GM23338 (cell line): ENCODE measurements at regions not wholly inside any gene's neighbourhood (a gene's known extent, or its start where the extent isn't known, plus 50 kb on each side); places are given as distances from the start of the nearest gene placed in this dataset.

Source experiments
- ATAC-seq: fragments of 200-7000 bp; cut with Tn5 transposase; 3 replicates; pipeline ENCODE4 v1.9.1; 2020
- DNase-seq: peaks from one replicate; pipeline ENCODE4 v3.0.0-alpha.2; 2015; ENCODE audit warnings: low spot score
- H2AFZ ChIP-seq: fragments of 200-600 bp; sonication (generic); 2 replicates; pipeline ENCODE4 v1.8.0; 2016; ENCODE audit warnings: antibody characterized with exemption, mild to moderate bottlenecking, moderate library complexity
- H3F3A ChIP-seq: fragments of 200-600 bp; sonication (generic); replicated peaks from 2 replicates; pipeline ENCODE4 v1.8.0; 2017; ENCODE audit warnings: antibody characterized with exemption, mixed run types, low read depth
- H3K27ac ChIP-seq: fragments of 200-600 bp; sonication (generic); 2 replicates; pipeline ENCODE4 v1.6.1; 2016; ENCODE audit warnings: low read depth
- H3K27me3 ChIP-seq: fragments of 200-600 bp; sonication (generic); 2 replicates; pipeline ENCODE4 v1.8.0; 2016; ENCODE audit warnings: mild to moderate bottlenecking, mixed run types, moderate library complexity; ENCODE audit not compliant: insufficient read depth
- H3K36me3 ChIP-seq: fragments of 200-600 bp; sonication (generic); 2 replicates; pipeline ENCODE4 v1.8.0; 2016; ENCODE audit warnings: mild to moderate bottlenecking; ENCODE audit not compliant: insufficient read depth
- H3K4me1 ChIP-seq: fragments of 200-600 bp; sonication (generic); 2 replicates; pipeline ENCODE4 v1.8.0; 2016; ENCODE audit warnings: mild to moderate bottlenecking, moderate library complexity; ENCODE audit not compliant: insufficient read depth
- H3K4me2 ChIP-seq: fragments of 200-600 bp; sonication (generic); 2 replicates; pipeline ENCODE4 v1.7.1; 2017; ENCODE audit warnings: mixed run types
- H3K4me3 ChIP-seq: fragments of 200-600 bp; sonication (generic); 2 replicates; pipeline ENCODE4 v1.6.1; 2016; ENCODE audit warnings: mixed run types
- H3K79me2 ChIP-seq: fragments of 200-600 bp; sonication (generic); replicated peaks from 2 replicates; pipeline ENCODE4 v1.8.0; 2017; ENCODE audit warnings: mild to moderate bottlenecking; ENCODE audit not compliant: insufficient read depth
- H3K9me2 ChIP-seq: fragments of 200-600 bp; sonication (generic); 2 replicates; pipeline ENCODE4 v1.8.0; 2017; ENCODE audit not compliant: insufficient read depth
- H4K20me1 ChIP-seq: fragments of 200-600 bp; sonication (generic); replicated peaks from 2 replicates; pipeline ENCODE4 v1.8.0; 2017; ENCODE audit warnings: mild to moderate bottlenecking; ENCODE audit not compliant: insufficient read depth
- H3K27ac Mint-ChIP-seq: 2 replicates; pipeline ENCODE4 v1.8.0; 2020; ENCODE audit warnings: inconsistent platforms, mild to moderate bottlenecking, moderate library complexity, mixed read lengths
- H3K27me3 Mint-ChIP-seq: 3 replicates; pipeline ENCODE4 v1.8.0; 2022; ENCODE audit warnings: low read depth, mild to moderate bottlenecking, moderate library complexity, mixed read lengths, inconsistent platforms; ENCODE audit not compliant: insufficient read depth, poor library complexity
- H3K36me3 Mint-ChIP-seq: 3 replicates; pipeline ENCODE4 v1.8.0; 2021; ENCODE audit warnings: low read depth, mild to moderate bottlenecking, inconsistent platforms, moderate library complexity, mixed read lengths
- H3K4me1 Mint-ChIP-seq: 3 replicates; pipeline ENCODE4 v1.8.0; 2020; ENCODE audit warnings: mild to moderate bottlenecking, inconsistent platforms, mixed read lengths
- H3K4me3 Mint-ChIP-seq: 3 replicates; pipeline ENCODE4 v1.8.0; 2021; ENCODE audit warnings: moderate library complexity, mild to moderate bottlenecking, inconsistent platforms, mixed read lengths
- H3K9me3 Mint-ChIP-seq: 3 replicates; pipeline ENCODE4 v1.8.0; 2020; ENCODE audit warnings: moderate library complexity, mild to moderate bottlenecking, inconsistent platforms, mixed read lengths
- CREB1 ChIP-seq: fragments of 250-450 bp; sonication (Bioruptor Pico); IDR thresholded peaks from 2 replicates; pipeline ENCODE4 v1.5.0; 2020; ENCODE audit warnings: low read depth, mild to moderate bottlenecking, moderate library complexity
- CTCF ChIP-seq, 2 experiments: fragments of 200-600 bp in 1 of 2; sonication (generic) in 1 of 2; conservative IDR thresholded peaks; 2 replicates each; pipeline versions ENCODE4 v1.5.1 to v1.6.1; 2016 to 2017; ENCODE audit warnings: antibody characterized with exemption in 2 of 2, low read depth in 2 of 2, mild to moderate bottlenecking in 2 of 2, moderate library complexity in 1 of 2
- ETS1 ChIP-seq: IDR thresholded peaks from 2 replicates; pipeline ENCODE4 v1.6.1; 2016; ENCODE audit warnings: antibody characterized with exemption
- EZH2 ChIP-seq: fragments of 200-600 bp; sonication (generic); IDR thresholded peaks from one replicate; pipeline ENCODE4 v1.8.0; 2017; ENCODE audit warnings: antibody characterized with exemption, mild to moderate bottlenecking, low read depth; ENCODE audit not compliant: unreplicated experiment
- EZH2phosphoT487 ChIP-seq: fragments of 200-600 bp; sonication (generic); IDR thresholded peaks from one replicate; pipeline ENCODE4 v1.8.1; 2018; ENCODE audit warnings: antibody characterized with exemption; ENCODE audit not compliant: unreplicated experiment
- JUNB ChIP-seq: IDR thresholded peaks from one replicate; pipeline ENCODE4 v1.6.1; 2016; ENCODE audit warnings: antibody characterized with exemption; ENCODE audit not compliant: unreplicated experiment
- NANOG ChIP-seq: IDR thresholded peaks from 2 replicates; pipeline ENCODE4 v1.6.1; 2016; ENCODE audit warnings: antibody characterized with exemption, borderline replicate concordance
- POLR2AphosphoS5 ChIP-seq: IDR thresholded peaks from 2 replicates; pipeline ENCODE4 v1.6.1; 2016; ENCODE audit warnings: antibody characterized with exemption, low read depth
- ZNF114 ChIP-seq: fragments of 250-450 bp; sonication (Bioruptor Pico); IDR thresholded peaks from 2 replicates; pipeline ENCODE4 v1.5.0; 2020; ENCODE audit warnings: mild to moderate bottlenecking, moderate library complexity
- ZNF331 ChIP-seq: fragments of 250-450 bp; sonication (Bioruptor Pico); IDR thresholded peaks from 2 replicates; pipeline ENCODE4 v1.5.0; 2020; ENCODE audit warnings: low read depth, mild to moderate bottlenecking, moderate library complexity
- ZNF462 ChIP-seq: fragments of 250-450 bp; sonication (Bioruptor Pico); IDR thresholded peaks from 2 replicates; pipeline ENCODE4 v1.5.0; 2020; ENCODE audit warnings: mild to moderate bottlenecking, moderate library complexity

- TF ChIP-seq ZNF331 (CRISPR knock-in tag), result no peak
- TF ChIP-seq NANOG, result no peak
- no peak for TF ChIP-seq ZNF114
- TF ChIP-seq CREB1, result no peak
- no peak for TF ChIP-seq CTCF (conservative IDR thresholded peaks at IDR 0.05; ENCODE audit: low read depth in 2 of 2)
- H3K79me2 ChIP-seq, result no peaks in the 10 kb centered on the region
- Mint-ChIP-seq H3K27ac (no peak overlapping the region), H3K36me3 (peaks cover 3% of the 10 kb centered on the region; the same call in 1 of the 3 replicates), H3K9me3 (peaks cover 9% of the 10 kb centered on the region), H3K4me1 (no peaks in the 10 kb centered on the region), H3K27me3 (no peaks in the 10 kb centered on the region), H3K4me3 (no peak overlapping the region)
- no peak overlapping the region for H3K4me2 ChIP-seq
- H4K20me1 ChIP-seq, result no peaks in the 10 kb centered on the region
- H3K4me1 ChIP-seq, result no peaks in the 10 kb centered on the region
- H3K27ac ChIP-seq, result no peak overlapping the region
- peak overlapping the region; percentile 7; the same call in 1 of the 2 replicates for H2AFZ ChIP-seq
- H3K27me3 ChIP-seq, result no peaks in the 10 kb centered on the region
- H3K9me2 ChIP-seq, result peaks cover 3% of the 10 kb centered on the region; the same call in 1 of the 2 replicates
- DNase-seq (no peak), ATAC-seq (no peak)
- no peak overlapping the region for H3K4me3 ChIP-seq
- no peaks in the 10 kb centered on the region for H3K36me3 ChIP-seq
- no peaks in the 10 kb centered on the region for H3F3A ChIP-seq
Observed at GRCh38 chr5:97538912-97539311, 355.9 kb upstream of the RIOK2 start.

GRCh38 chr5:97541864-97542263 lies 358.8 kb upstream of the RIOK2 start:
- no peaks in the 10 kb centered on the region for H3K79me2 ChIP-seq
- peaks cover 3% of the 10 kb centered on the region; the same call in 1 of the 2 replicates for H3K9me2 ChIP-seq
- no peak for ATAC-seq
- no peaks in the 10 kb centered on the region for H3K27me3 ChIP-seq
- H3K27ac ChIP-seq, result no peak overlapping the region
- no peak overlapping the region for H3K4me2 ChIP-seq
- Mint-ChIP-seq H3K4me3 (no peak overlapping the region), H3K9me3 (peaks cover 9% of the 10 kb centered on the region), H3K27ac (no peak overlapping the region), H3K36me3 (peaks cover 3% of the 10 kb centered on the region; the same call in 1 of the 3 replicates), H3K27me3 (no peaks in the 10 kb centered on the region), H3K4me1 (peaks cover 22% of the 10 kb centered on the region)
- no peaks in the 10 kb centered on the region for H3K36me3 ChIP-seq
- no peaks in the 10 kb centered on the region for H4K20me1 ChIP-seq
- H3K4me1 ChIP-seq, result peaks cover 23% of the 10 kb centered on the region; the same call in 1 of the 2 replicates
- H3K4me3 ChIP-seq, result no peak overlapping the region
- no peak overlapping the region for H2AFZ ChIP-seq
- H3F3A ChIP-seq, result no peaks in the 10 kb centered on the region
- DNase-seq, result no peak
- TF ChIP-seq CTCF (conservative IDR thresholded peaks at IDR 0.05; ENCODE audit: low read depth in 2 of 2) (no peak), POLR2AphosphoS5 (no peak), EZH2 (no peak), EZH2phosphoT487 (no peak), NANOG (no peak), CREB1 (no peak), JUNB (no peak), ETS1 (no peak), ZNF462 (CRISPR knock-in tag) (no peak), ZNF331 (CRISPR knock-in tag) (no peak)
